ENCODE measurements at regions not wholly inside any gene's neighbourhood (a gene's known extent, or its start where the extent isn't known, plus 50 kb on each side); places are given as distances from the start of the nearest gene placed in this dataset.

DNA sequence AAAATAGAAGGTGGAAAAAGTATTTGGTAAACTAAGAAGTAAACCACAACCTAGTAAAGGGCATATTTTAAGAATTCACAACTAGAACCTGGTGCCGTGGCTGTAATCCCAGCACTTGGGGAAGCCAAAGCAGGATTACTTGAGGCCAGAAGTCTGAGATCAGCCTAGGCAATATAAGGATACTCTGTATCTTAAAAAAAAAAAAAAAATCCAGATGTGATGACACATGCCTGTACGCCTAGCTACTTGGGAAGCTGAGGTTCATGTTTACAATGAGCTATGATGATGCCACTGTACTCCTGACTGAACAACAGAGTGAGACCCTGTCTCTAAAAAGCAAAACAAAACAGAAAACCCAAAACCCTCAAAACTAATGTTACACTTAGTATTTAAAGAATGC, 156.5 kb upstream of the XIST start:
- H3K4me2 ChIP-seq (ENCODE audit: low read length), result no peak overlapping the region
- no peaks in the 10 kb centered on the region for H3K36me3 ChIP-seq (ENCODE audit: control insufficient read depth, low read length)
- no peaks in the 10 kb centered on the region for H3K4me1 ChIP-seq (ENCODE audit: control insufficient read depth, low read length)
- H3K4me3 ChIP-seq (ENCODE audit: low read length), result no peak overlapping the region
- H3K79me2 ChIP-seq (ENCODE audit: control insufficient read depth, low read length), result no peaks in the 10 kb centered on the region
- H4K20me1 ChIP-seq (ENCODE audit: control insufficient read depth, insufficient read depth, low read depth, low read length), result no peaks in the 10 kb centered on the region
- TF ChIP-seq EZH2phosphoT487 (IDR thresholded peaks at IDR 0.05; ENCODE audit: borderline replicate concordance, low read length), result no peak
- TF ChIP-seq, protein P1, sequence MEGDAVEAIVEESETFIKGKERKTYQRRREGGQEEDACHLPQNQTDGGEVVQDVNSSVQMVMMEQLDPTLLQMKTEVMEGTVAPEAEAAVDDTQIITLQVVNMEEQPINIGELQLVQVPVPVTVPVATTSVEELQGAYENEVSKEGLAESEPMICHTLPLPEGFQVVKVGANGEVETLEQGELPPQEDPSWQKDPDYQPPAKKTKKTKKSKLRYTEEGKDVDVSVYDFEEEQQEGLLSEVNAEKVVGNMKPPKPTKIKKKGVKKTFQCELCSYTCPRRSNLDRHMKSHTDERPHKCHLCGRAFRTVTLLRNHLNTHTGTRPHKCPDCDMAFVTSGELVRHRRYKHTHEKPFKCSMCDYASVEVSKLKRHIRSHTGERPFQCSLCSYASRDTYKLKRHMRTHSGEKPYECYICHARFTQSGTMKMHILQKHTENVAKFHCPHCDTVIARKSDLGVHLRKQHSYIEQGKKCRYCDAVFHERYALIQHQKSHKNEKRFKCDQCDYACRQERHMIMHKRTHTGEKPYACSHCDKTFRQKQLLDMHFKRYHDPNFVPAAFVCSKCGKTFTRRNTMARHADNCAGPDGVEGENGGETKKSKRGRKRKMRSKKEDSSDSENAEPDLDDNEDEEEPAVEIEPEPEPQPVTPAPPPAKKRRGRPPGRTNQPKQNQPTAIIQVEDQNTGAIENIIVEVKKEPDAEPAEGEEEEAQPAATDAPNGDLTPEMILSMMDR (IDR thresholded peaks at IDR 0.05; ENCODE audit: low read depth, low read length, poor library complexity, severe bottlenecking), result no peak
- no peaks in the 10 kb centered on the region for H3K27me3 ChIP-seq (ENCODE audit: control insufficient read depth, low read length)
- no peaks in the 10 kb centered on the region for H3K9me3 ChIP-seq (ENCODE audit: control insufficient read depth, insufficient read depth, low read length)
- H3K27ac ChIP-seq (ENCODE audit: low read depth, low read length), result no peak overlapping the region
- no peaks in the 10 kb centered on the region for H3K9me2 ChIP-seq (replicated peaks; ENCODE audit: control insufficient read depth, low read length)
- H3F3A ChIP-seq (ENCODE audit: control insufficient read depth, insufficient read depth), result no peaks in the 10 kb centered on the region

DNA sequence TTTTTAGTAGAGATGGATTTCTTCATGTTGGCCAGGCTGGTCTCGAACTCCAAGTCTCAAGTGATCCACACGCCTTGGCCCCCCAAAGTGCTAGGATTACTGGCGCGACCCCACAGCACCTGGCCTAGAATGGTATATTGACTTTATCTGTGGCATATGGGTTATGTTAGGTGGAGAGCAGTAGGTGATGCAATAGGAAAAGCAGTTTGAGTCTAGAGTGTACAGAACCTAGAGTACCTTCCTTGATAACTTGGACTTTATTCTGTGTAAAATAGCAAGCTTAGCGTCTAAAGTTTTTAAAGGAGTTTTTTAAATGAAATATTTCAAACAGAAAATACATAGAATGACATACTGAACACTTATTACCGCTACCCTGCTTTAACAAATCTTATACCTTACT, 139.5 kb upstream of the XIST start:
- peaks cover 5% of the 10 kb centered on the region; the same call in 1 of the 2 replicates for H3K79me2 ChIP-seq (ENCODE audit: control insufficient read depth, low read length)

DNA sequence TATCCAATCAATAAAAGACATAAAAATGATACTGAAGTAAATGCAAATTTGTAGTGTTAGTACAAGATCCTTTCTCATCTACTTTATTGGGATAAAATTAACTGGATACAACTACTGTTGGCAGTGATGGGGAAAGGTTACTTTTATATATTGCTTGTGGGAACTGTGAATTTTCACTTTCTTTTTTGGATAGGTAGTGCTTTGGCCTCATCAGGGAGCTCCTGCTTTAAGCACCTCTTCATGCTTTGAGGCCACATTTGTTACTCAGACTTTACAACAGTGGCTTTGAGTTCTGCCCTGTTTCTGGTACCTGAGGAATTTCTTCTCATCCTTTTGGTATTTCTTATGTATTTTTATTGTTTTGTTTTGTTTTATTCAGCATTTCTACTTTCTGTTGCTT, 134.7 kb upstream of the XIST start:
- TF ChIP-seq EZH2phosphoT487 (IDR thresholded peaks at IDR 0.05; ENCODE audit: borderline replicate concordance, low read length), result no peak
- TF ChIP-seq, protein P1 (IDR thresholded peaks at IDR 0.05; ENCODE audit: low read depth, low read length, poor library complexity, severe bottlenecking), result no peak
- no peak overlapping the region for H3K27ac ChIP-seq (ENCODE audit: low read depth, low read length)
- H3K9me3 ChIP-seq (ENCODE audit: control insufficient read depth, insufficient read depth, low read length), result no peaks in the 10 kb centered on the region
- H3K36me3 ChIP-seq (ENCODE audit: control insufficient read depth, low read length), result peaks cover 2% of the 10 kb centered on the region; the same call in 1 of the 2 replicates
- H4K20me1 ChIP-seq (ENCODE audit: control insufficient read depth, insufficient read depth, low read depth, low read length), result no peaks in the 10 kb centered on the region
- H3K9me2 ChIP-seq (replicated peaks; ENCODE audit: control insufficient read depth, low read length), result no peaks in the 10 kb centered on the region
- H3F3A ChIP-seq (ENCODE audit: control insufficient read depth, insufficient read depth), result no peaks in the 10 kb centered on the region
- H3K4me1 ChIP-seq (ENCODE audit: control insufficient read depth, low read length), result no peaks in the 10 kb centered on the region
- H3K79me2 ChIP-seq (ENCODE audit: control insufficient read depth, low read length), result peaks cover 25% of the 10 kb centered on the region
- H3K27me3 ChIP-seq (ENCODE audit: control insufficient read depth, low read length), result no peaks in the 10 kb centered on the region
- H3K4me3 ChIP-seq (ENCODE audit: low read length), result no peak overlapping the region
- H3K4me2 ChIP-seq (ENCODE audit: low read length), result no peak overlapping the region

More for the DNA sequence above, 139.5 kb upstream of the XIST start:
- Histone ChIP-seq H3K4me1 (ENCODE audit: control insufficient read depth, low read length) (no peaks in the 10 kb centered on the region), H3K27me3 (ENCODE audit: control insufficient read depth, low read length) (no peaks in the 10 kb centered on the region), H4K20me1 (ENCODE audit: control insufficient read depth, insufficient read depth, low read depth, low read length) (no peaks in the 10 kb centered on the region), H3F3A (ENCODE audit: control insufficient read depth, insufficient read depth) (no peaks in the 10 kb centered on the region), H3K9me2 (replicated peaks; ENCODE audit: control insufficient read depth, low read length) (no peaks in the 10 kb centered on the region), H3K27ac (ENCODE audit: low read depth, low read length) (no peak overlapping the region), H3K36me3 (ENCODE audit: control insufficient read depth, low read length) (peaks cover 11% of the 10 kb centered on the region), H3K4me2 (ENCODE audit: low read length) (no peak overlapping the region), H3K4me3 (ENCODE audit: low read length) (no peak overlapping the region), H3K9me3 (ENCODE audit: control insufficient read depth, insufficient read depth, low read length) (no peaks in the 10 kb centered on the region)
- TF ChIP-seq, protein P1 (IDR thresholded peaks at IDR 0.05; ENCODE audit: low read depth, low read length, poor library complexity, severe bottlenecking), result no peak
- TF ChIP-seq EZH2phosphoT487 (IDR thresholded peaks at IDR 0.05; ENCODE audit: borderline replicate concordance, low read length), result no peak

Data from DOHH2 (cell line).